ENCODE measurements at regions not wholly inside any gene's neighbourhood (a gene's known extent, or its start where the extent isn't known, plus 50 kb on each side); places are given as distances from the start of the nearest gene placed in this dataset.
"Not testable (repeated sequence)": the region's sequence is repeated elsewhere in the genome, so short reads cannot be mapped to it uniquely, and the experiment has no call there.

GRCh38 chr7:407721-408539 is 111.7 kb downstream of the PDGFA start:
- Mint-ChIP-seq H3K4me1 (ENCODE audit: low read depth) (no peaks in the 10 kb centered on the region), H3K27me3 (ENCODE audit: low read depth) (peaks cover 53% of the 10 kb centered on the region), H3K36me3 (ENCODE audit: low read depth) (no peaks in the 10 kb centered on the region), H3K27ac (ENCODE audit: unreplicated experiment) (no peak overlapping the region), H3K4me3 (ENCODE audit: unreplicated experiment) (no peak overlapping the region), H3K9me3 (ENCODE audit: low read depth) (no peaks in the 10 kb centered on the region)
- TF ChIP-seq CTCF (IDR thresholded peaks at IDR 0.05), result no peak
- no peak for DNase-seq (ENCODE audit: low spot score)

- Mint-ChIP-seq H3K27me3 (ENCODE audit: low read depth) (peaks cover 51% of the 10 kb centered on the region), H3K27ac (ENCODE audit: unreplicated experiment) (no peak overlapping the region), H3K36me3 (ENCODE audit: low read depth) (no peaks in the 10 kb centered on the region), H3K9me3 (ENCODE audit: low read depth) (no peaks in the 10 kb centered on the region), H3K4me3 (ENCODE audit: unreplicated experiment) (no peak overlapping the region), H3K4me1 (ENCODE audit: low read depth) (no peaks in the 10 kb centered on the region)
- DNase-seq (ENCODE audit: low spot score), result no peak
- no peak for TF ChIP-seq CTCF (IDR thresholded peaks at IDR 0.05)
Observed at GRCh38 chr7:408751-409311, 110.8 kb downstream of the PDGFA start.

GRCh38 chr7:409339-410281 is 110.0 kb downstream of the PDGFA start:
- no peak for DNase-seq (ENCODE audit: low spot score)
- Mint-ChIP-seq H3K27me3 (ENCODE audit: low read depth) (peaks cover 45% of the 10 kb centered on the region), H3K27ac (ENCODE audit: unreplicated experiment) (no peak overlapping the region), H3K4me3 (ENCODE audit: unreplicated experiment) (no peak overlapping the region), H3K4me1 (ENCODE audit: low read depth) (no peaks in the 10 kb centered on the region), H3K36me3 (ENCODE audit: low read depth) (no peaks in the 10 kb centered on the region), H3K9me3 (ENCODE audit: low read depth) (no peaks in the 10 kb centered on the region)
- TF ChIP-seq CTCF (IDR thresholded peaks at IDR 0.05), result no peak

- Mint-ChIP-seq H3K9me3 (ENCODE audit: low read depth) (no peaks in the 10 kb centered on the region), H3K4me3 (ENCODE audit: unreplicated experiment) (no peak overlapping the region), H3K27me3 (ENCODE audit: low read depth) (peaks cover 38% of the 10 kb centered on the region), H3K4me1 (ENCODE audit: low read depth) (no peaks in the 10 kb centered on the region), H3K36me3 (ENCODE audit: low read depth) (no peaks in the 10 kb centered on the region), H3K27ac (ENCODE audit: unreplicated experiment) (no peak overlapping the region)
- DNase-seq (ENCODE audit: low spot score), result peak; percentile 80
- no peak for TF ChIP-seq CTCF (IDR thresholded peaks at IDR 0.05)
Observed at GRCh38 chr7:410395-410910, 109.2 kb downstream of the PDGFA start.

- peak; percentile 24 for DNase-seq (ENCODE audit: low spot score)
- not testable (repeated sequence) for H3K4me3 Mint-ChIP-seq (ENCODE audit: unreplicated experiment); H3K27ac Mint-ChIP-seq (ENCODE audit: unreplicated experiment); H3K4me1 Mint-ChIP-seq (ENCODE audit: low read depth); H3K9me3 Mint-ChIP-seq (ENCODE audit: low read depth); H3K36me3 Mint-ChIP-seq (ENCODE audit: low read depth)
- peaks cover 35% of the 10 kb centered on the region for H3K27me3 Mint-ChIP-seq (ENCODE audit: low read depth)
Observed at GRCh38 chr7:411116-411515, 108.5 kb downstream of the PDGFA start.

Data from chondrocyte (in vitro differentiated cells).